Right hindlimb (tissue), 1 donor: ENCODE measurements at regions not wholly inside any gene's neighbourhood (a gene's known extent, or its start where the extent isn't known, plus 50 kb on each side); places are given as distances from the start of the nearest gene placed in this dataset.
"Not testable (repeated sequence)": the region's sequence is repeated elsewhere in the genome, so short reads cannot be mapped to it uniquely, and the experiment has no call there.

Experiments used
- DNase-seq: peaks from one replicate; pipeline ENCODE4 v3.0.0-alpha.2; 2018

- DNase-seq: no peak
Measured at GRCh38 chr11:29482510-29482909, 534.3 kb downstream of the KCNA4 start.

DNA sequence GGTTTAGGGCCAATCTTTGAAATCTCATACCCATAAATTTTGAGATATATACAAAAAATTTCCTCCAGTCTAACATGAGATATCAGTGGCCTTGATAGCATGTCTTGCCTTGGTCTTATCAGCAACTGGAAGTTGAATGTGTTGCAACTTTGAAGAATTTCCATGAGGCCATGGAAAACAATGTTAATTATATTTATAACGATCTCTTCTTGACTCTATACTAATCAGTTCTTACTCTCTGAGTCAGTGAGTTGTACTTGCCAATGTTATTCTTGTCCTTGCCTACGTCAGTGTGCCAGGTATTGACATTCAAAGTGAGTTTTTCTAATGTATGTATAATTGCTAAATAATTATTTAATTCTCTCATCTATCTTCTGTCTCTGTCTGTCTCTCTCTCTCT is 535.1 kb downstream of the KCNA4 start:
- DNase-seq: no peak

- DNase-seq: no peak
Measured at GRCh38 chr11:29480981-29481380, 535.8 kb downstream of the KCNA4 start.

DNA sequence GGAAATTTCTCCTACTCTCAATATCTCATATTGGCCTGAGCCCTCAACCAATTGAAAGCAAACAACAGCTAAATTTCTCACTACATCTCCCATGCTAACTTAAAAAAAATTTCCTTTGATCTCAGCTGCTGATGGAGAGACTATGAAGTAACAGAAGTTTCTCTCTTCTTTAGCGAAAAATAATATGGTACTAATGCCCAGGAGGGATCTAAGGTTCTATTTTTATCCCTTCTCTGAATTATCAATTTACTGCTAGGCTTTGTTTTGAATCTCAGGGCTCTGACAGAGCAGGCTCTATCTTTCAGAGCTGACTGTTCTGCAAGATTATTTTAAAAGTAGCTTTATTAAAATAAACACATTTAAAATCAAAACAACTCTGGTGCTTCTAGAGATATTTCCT is 558.6 kb downstream of the KCNA4 start:
- DNase-seq: no peak

- DNase-seq: no peak
Measured at GRCh38 chr11:29452146-29452545, 564.7 kb downstream of the KCNA4 start.

DNA sequence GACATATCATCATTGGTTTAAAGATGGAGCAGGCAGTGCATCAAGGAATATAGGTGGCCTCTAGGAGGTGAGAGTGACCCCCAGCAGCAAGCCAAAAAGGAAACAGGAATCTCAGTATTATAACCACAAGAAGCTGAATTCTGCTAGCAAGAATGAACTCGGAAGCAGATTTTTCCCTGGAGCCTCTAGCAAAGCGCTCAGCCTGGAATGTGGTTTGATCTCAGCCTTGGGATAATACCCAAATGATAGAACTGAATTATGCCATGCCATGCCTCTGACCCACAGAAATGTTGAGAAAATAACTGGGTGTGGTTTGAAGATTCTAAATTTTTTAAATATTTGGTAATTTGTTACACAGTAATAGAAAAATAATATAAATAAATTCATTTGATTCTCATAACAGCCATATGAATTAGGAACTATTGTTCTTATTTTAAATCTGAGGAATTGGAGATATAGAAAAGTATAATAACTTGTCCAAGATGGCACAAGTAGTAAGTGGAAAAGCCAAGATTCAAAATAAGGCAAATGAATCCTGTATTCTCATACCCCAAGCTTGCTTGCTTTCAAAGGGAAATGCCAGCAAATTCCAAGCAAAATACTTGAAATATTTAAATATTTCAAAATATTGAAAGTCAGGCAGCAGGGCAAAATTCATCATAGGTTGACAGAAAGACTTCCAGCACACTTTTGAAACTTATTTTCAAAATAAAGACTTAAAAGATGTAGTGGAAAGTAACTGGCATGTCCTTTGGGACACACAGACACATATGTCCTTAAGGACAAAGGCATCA is 567.4 kb downstream of the KCNA4 start:
- DNase-seq: no peak

- no peak for DNase-seq
Measured at GRCh38 chr11:29448246-29448877, 568.5 kb downstream of the KCNA4 start.

DNA sequence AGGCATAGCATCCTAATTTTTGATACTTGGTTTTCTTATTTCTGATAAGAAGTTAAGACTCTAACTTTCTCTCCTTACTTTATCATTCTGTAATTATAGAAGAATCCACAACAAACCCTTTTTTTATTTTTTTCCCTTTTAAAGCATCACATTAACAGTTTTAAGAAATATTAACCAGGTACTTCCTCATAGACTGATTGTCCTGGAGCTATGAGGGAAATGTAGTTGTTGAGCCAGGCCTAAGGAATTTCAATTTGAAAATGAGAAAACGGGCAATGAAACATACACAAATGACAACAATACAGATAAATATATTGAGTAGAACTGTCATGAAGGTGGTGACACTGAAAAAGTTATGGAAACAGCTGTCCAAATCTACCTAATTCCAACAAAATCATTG is 569.0 kb downstream of the KCNA4 start:
- DNase-seq: no peak

DNA sequence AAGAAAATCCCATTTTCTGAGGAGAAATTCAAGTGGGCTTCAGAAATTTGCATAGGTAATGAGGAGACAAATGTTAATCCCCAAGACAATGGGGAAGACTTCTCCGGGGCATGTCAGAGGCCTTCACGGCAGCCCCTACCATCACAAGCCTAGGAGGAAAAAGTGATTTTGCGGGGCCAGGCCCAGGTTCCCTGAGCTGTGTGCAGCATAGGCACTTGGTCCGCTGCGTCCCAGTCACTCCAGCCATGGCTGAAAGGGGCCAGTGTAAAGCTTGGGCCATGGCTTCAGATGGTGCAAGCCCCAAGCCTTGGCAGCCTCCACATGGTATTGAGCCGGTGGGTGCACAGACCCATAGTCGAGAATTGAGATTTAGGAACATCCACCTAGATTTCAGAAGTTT is 570.7 kb downstream of the KCNA4 start:
- no peak for DNase-seq

GRCh38 chr11:29445191-29445590 is 571.6 kb downstream of the KCNA4 start:
- DNase-seq: not testable (repeated sequence)

GRCh38 chr11:29438815-29439214 is 578.0 kb downstream of the KCNA4 start:
- no peak for DNase-seq

DNA sequence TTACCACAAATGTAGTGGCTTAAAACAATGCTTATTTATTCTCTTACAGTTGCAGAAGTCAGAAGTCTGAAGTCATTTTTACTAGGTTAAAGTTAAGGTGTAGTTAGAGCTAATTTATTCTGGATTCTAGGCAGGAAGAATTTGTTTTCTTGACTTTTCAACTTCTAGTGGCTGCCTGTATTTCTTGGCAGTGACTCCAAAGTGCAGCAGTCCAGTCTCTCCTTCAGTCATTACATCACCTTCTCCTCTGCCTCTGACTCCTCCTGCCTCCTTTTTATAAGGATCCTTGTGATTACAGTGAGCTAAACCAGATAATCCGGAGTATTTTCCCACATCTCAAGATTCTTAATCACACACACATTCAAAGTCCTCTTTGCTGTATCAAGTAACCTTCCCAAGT is 581.4 kb downstream of the KCNA4 start:
- no peak for DNase-seq

DNA sequence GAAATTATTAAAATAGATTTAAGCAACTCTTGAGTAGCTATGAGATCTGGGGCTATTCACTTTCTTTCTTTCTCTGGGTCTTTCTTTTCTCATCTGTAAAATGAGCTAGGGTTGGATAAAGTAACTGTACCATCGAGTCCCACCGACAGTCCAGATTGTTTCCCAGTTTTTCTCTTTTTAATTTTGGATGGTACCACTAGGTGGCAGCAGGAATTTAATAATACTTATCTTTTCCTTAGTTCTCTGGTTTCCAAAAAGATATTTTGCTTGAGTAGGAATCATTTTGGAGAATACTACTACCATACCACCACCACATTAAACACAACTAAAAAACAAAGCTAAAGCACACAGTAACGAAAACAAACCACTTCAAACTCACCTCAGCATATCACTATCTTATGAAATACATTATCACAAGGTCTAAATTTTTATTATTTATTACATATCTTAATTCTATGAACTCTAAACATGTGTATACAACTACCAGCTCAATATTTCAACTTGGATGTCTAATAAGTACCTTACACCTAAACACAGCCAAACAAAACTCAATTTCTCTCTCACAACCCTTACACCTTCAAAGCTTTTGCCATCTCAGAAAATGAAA is 584.0 kb downstream of the KCNA4 start:
- no peak for DNase-seq

- no peak for DNase-seq
Measured at GRCh38 chr11:29405305-29405704, 611.5 kb downstream of the KCNA4 start.

DNA sequence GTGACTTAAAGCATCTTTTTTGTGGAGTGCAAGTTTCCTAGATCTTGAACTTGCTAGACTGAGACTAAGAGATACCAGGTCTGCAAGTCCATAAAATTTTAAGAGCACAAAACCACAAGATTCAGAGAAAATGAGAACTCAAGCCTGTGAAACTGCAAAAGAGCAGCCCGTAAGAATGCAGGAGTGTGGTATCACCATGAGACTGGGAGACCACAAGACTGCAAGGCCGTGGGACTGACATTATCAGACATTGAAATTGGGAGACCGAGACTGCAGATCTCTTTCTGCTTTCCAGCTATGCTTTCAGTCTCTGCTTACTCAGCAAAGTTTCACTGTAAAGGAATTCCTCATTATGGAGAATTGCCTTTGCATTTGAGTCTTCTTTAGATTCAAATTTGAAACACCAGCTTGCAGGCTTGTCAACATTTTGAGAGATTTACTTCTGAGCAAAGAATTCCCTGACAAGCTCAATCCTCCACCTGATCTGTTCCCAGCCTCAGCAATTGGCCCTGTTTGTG is 621.2 kb downstream of the KCNA4 start:
- DNase-seq: no peak

DNA sequence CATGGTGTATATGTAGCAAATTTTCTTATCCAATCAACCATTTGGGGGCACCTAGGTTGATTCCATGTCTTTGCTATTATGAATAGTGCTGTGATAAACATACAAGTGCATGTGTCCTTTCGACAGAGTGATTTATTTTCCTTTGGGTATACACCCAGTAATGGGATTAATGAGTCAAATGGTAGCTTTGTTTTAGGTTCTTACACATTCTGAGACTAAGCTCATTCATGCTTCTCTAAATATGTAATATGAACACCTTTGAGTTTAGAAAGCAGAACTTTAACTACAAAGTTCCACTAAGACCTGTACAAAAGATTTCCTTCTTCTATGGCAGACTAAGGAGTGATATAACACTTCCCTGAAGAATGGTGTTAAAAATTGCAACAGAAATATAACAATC is 627.0 kb downstream of the KCNA4 start:
- DNase-seq: no peak

DNA sequence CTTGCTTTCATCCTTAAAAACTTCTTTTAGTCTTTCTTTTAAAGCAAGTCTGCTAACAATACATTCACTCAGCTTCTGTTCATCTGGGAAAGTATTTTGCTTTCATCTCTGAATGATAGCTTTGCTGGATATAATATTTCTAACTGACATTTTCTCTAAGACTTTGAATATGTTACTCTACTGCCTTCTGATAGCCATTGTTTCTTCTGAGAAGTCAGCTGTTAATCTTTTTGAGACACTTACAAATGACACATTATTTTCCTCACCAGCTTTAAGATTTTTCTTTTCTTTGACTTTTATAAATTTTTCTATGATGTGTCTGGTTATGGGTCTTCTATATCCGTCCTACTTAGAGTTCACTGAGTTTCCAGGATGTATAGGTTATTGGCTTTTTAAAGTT is 643.1 kb downstream of the KCNA4 start:
- DNase-seq: no peak

GRCh38 chr11:29368126-29368525 is 648.7 kb downstream of the KCNA4 start:
- no peak for DNase-seq

GRCh38 chr11:29364006-29364405 is 652.8 kb downstream of the KCNA4 start:
- DNase-seq: no peak

GRCh38 chr11:29361369-29361768 is 655.5 kb downstream of the KCNA4 start:
- DNase-seq: no peak

DNA sequence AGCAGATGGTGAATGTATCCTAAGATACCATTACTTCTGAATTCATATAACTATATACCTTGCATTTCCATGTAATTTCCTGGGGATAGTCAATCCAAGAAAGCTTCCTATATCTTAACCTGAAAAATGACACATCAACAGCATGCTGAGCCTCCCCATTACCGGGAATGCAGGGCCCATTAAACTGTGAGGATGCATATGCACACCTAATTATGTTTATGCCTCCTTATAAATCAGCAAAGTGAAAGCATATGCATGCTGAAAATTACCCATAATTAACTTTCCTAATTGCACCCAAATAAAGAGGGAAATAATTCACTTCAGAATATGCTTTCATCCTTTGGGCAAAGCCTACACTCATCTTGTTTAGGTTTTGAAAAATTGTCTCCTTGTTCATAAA is 663.0 kb downstream of the KCNA4 start:
- no peak for DNase-seq

DNA sequence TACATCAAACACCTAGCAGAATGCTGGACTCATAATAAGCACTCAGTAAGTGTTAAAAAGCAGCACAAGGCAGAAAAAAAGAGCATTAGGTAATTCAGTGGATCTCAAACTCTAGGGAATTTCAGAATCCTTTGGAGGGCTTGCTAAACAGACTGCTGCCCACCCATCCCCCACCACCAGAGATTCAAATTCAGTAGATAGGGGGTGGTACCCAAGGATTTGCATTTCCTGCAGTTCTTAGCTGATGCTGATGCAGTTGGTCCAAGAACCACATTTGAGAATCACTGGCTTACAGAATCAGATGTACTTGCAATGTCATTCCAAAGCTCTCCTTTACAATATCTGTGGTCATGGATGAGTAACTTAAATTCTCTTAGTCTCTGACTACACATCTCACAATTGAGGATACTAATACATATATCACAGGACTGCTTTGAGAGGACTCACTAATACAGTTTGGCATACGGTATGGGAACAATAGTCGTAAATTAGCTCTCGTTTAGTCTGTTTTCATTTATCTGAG is 664.5 kb downstream of the KCNA4 start:
- no peak for DNase-seq

- no peak for DNase-seq
Measured at GRCh38 chr11:29351301-29351873, 665.4 kb downstream of the KCNA4 start.
